ENCODE measurements at regions not wholly inside any gene's neighbourhood (a gene's known extent, or its start where the extent isn't known, plus 50 kb on each side); places are given as distances from the start of the nearest gene placed in this dataset.

DNA sequence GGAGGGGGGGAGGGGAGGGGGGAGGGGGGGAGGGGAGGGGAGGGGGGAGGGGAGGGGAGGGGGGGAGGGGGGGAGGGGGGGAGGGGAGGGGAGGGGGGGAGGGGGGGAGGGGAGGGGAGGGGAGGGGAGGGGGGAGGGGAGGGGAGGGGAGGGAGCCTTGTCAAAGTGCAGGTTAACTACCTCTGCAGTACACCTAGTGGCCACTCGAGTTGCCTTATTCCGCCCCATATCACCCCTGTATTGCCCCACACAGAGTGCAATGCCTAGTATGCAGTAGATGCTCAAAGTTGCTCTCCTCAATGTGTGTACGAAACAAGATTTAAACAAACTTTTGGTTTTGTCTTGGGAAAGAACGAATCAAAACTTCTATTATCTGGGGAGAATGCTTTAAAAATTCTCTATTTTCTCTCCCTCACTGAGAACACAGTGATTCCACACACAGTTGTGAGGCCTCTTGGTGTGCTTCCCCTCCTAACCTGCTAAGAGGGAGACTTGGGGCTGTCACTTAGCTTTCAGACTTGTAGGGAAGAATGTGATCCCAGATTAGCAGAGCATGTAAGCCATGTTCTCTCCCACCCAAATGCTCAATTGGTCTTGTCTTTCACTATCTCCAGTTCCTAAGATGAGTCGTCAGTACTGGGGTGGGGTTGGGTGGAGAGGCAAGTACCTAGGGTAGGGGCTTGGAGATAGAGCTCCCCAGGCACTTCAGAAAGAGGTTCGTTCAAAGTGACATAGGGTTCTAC, 79.7 kb upstream of the MAP10 start (continued):
- TF ChIP-seq, protein P1, sequence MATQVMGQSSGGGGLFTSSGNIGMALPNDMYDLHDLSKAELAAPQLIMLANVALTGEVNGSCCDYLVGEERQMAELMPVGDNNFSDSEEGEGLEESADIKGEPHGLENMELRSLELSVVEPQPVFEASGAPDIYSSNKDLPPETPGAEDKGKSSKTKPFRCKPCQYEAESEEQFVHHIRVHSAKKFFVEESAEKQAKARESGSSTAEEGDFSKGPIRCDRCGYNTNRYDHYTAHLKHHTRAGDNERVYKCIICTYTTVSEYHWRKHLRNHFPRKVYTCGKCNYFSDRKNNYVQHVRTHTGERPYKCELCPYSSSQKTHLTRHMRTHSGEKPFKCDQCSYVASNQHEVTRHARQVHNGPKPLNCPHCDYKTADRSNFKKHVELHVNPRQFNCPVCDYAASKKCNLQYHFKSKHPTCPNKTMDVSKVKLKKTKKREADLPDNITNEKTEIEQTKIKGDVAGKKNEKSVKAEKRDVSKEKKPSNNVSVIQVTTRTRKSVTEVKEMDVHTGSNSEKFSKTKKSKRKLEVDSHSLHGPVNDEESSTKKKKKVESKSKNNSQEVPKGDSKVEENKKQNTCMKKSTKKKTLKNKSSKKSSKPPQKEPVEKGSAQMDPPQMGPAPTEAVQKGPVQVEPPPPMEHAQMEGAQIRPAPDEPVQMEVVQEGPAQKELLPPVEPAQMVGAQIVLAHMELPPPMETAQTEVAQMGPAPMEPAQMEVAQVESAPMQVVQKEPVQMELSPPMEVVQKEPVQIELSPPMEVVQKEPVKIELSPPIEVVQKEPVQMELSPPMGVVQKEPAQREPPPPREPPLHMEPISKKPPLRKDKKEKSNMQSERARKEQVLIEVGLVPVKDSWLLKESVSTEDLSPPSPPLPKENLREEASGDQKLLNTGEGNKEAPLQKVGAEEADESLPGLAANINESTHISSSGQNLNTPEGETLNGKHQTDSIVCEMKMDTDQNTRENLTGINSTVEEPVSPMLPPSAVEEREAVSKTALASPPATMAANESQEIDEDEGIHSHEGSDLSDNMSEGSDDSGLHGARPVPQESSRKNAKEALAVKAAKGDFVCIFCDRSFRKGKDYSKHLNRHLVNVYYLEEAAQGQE (IDR thresholded peaks at IDR 0.05; ENCODE audit: low read depth, low read length) = no peak
- TF ChIP-seq IRF3 (IDR thresholded peaks at IDR 0.05; ENCODE audit: low read depth, low read length) (no peak), GATA2 (CRISPR knock-in tag; IDR thresholded peaks at IDR 0.05) (no peak), MXI1 (IDR thresholded peaks at IDR 0.05; ENCODE audit: low read depth, low read length) (no peak), SMC3 (IDR thresholded peaks at IDR 0.05; ENCODE audit: low read depth, low read length) (no peak), TAF1 (IDR thresholded peaks at IDR 0.05; ENCODE audit: borderline replicate concordance, low read depth, low read length) (no peak)
- TF ChIP-seq, protein P2, sequence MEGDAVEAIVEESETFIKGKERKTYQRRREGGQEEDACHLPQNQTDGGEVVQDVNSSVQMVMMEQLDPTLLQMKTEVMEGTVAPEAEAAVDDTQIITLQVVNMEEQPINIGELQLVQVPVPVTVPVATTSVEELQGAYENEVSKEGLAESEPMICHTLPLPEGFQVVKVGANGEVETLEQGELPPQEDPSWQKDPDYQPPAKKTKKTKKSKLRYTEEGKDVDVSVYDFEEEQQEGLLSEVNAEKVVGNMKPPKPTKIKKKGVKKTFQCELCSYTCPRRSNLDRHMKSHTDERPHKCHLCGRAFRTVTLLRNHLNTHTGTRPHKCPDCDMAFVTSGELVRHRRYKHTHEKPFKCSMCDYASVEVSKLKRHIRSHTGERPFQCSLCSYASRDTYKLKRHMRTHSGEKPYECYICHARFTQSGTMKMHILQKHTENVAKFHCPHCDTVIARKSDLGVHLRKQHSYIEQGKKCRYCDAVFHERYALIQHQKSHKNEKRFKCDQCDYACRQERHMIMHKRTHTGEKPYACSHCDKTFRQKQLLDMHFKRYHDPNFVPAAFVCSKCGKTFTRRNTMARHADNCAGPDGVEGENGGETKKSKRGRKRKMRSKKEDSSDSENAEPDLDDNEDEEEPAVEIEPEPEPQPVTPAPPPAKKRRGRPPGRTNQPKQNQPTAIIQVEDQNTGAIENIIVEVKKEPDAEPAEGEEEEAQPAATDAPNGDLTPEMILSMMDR (IDR thresholded peaks at IDR 0.05) = no peak

DNA sequence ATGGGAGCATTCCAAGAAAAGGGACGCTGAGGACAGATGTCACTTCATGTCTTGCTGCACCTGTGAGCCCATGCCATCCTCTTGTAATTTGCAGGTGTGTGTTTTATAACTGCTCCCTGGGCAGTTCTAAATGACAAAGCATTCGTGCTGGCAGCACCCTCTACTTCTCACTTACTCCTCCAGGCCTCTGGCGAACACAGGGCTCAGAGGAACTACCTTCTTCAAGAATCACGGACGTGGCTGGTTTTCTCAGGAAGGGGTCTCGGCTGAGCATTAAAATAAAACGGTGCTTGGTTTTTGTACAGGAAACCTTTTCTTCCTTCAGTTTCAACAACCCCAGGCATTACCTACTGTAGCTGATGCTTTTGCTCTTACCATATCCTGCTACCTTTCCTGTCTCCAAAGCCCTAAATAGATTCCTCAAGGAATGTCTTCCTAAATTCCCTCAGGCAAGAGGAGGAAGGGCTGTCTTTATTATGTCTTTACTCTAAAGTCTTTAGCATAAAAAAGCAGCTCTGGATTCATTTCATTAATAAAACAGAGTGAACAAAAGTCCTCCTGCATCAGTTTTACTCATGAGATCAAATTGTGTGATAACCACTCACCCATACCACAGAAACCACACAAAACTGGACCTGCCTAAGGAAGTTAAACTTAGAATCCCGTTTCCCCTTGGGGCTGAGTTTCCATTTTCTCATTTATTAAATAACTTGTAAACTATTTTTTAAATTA, 79.0 kb upstream of the MAP10 start:
- Histone ChIP-seq H3K4me1 (ENCODE audit: control insufficient read depth in 1 of 2, insufficient read depth in 2 of 2, low read depth in 1 of 2, low read length in 1 of 2) (no peaks in the 10 kb centered on the region), H2AFZ (ENCODE audit: low read depth) (no peak overlapping the region), H3K27ac (ENCODE audit: low read depth in 2 of 2, low read length in 1 of 2) (no peak overlapping the region), H3K79me2 (ENCODE audit: insufficient read depth) (no peaks in the 10 kb centered on the region), H3K9me2 (no peaks in the 10 kb centered on the region), H3K27me3 (ENCODE audit: insufficient read depth) (no peaks in the 10 kb centered on the region), H4K20me1 (ENCODE audit: insufficient read depth) (no peaks in the 10 kb centered on the region), H3F3A (replicated peaks; ENCODE audit: insufficient read depth) (no peaks in the 10 kb centered on the region), H3K4me2 (no peak overlapping the region), H3K9ac (no peak overlapping the region), H3K4me3 (ENCODE audit: low read depth in 2 of 2, low read length in 1 of 2) (no peak overlapping the region), H3K9me3 (no peaks in the 10 kb centered on the region), H3K36me3 (replicated peaks in 1 of 2; ENCODE audit: control insufficient read depth in 1 of 2, insufficient read depth in 2 of 2, low read length in 1 of 2) (no peaks in the 10 kb centered on the region)
- POLR2A ChIA-PET = no interaction called here
- 66% methylated on average over 8 of the region's 8 CpGs for WGBS (ENCODE audit: low lambda C conversion rate)
- TF ChIP-seq RFX5 (IDR thresholded peaks at IDR 0.05; ENCODE audit: low read length) = no peak
- DNase-seq = no peak
- CTCF ChIA-PET = interaction anchor here (0.6 kb wide), 1 partner anchor 695 kb away, joined by 3 read pairs; no protein-coding TSS in a partner anchor
